GM12873 (cell line): ENCODE measurements at regions not wholly inside any gene's neighbourhood (a gene's known extent, or its start where the extent isn't known, plus 50 kb on each side); places are given as distances from the start of the nearest gene placed in this dataset.

Experiments
- CTCF ChIP-seq: IDR thresholded peaks from 2 replicates; pipeline ENCODE4 v1.5.1; 2012; ENCODE audit warnings: low read depth, mild to moderate bottlenecking, moderate library complexity, low read length, control low read depth; ENCODE audit not compliant: insufficient read depth; ENCODE audit errors: missing control alignments

- TF ChIP-seq CTCF: no peak
Observed at GRCh38 chr2:496729-497128, 180.5 kb downstream of the TMEM18 start.

- TF ChIP-seq CTCF: no peak
Observed at GRCh38 chr2:495745-496275, 181.4 kb downstream of the TMEM18 start.

GRCh38 chr2:494853-495252, 182.4 kb downstream of the TMEM18 start:
- TF ChIP-seq CTCF: no peak

GRCh38 chr2:493228-493627, 184.0 kb downstream of the TMEM18 start:
- TF ChIP-seq CTCF: no peak

- TF ChIP-seq CTCF: no peak
Observed at GRCh38 chr2:492178-492577, 185.0 kb downstream of the TMEM18 start.

GRCh38 chr2:489838-490237, 187.4 kb downstream of the TMEM18 start:
- TF ChIP-seq CTCF: no peak

GRCh38 chr2:489084-489483, 188.1 kb downstream of the TMEM18 start:
- no peak for TF ChIP-seq CTCF
